BLaER1 (cell line): ENCODE measurements at regions not wholly inside any gene's neighbourhood (a gene's known extent, or its start where the extent isn't known, plus 50 kb on each side); places are given as distances from the start of the nearest gene placed in this dataset.

Source experiments
- H3K27ac ChIP-seq: shearing (Covaris generic); formaldehyde crosslinking; 2 replicates; pipeline ENCODE4 v1.8.1; 2022
- H3K27me3 ChIP-seq: shearing (Covaris generic); formaldehyde crosslinking; 2 replicates; pipeline ENCODE4 v1.8.1; 2022
- H3K36me3 ChIP-seq: shearing (Covaris generic); formaldehyde crosslinking; 2 replicates; pipeline ENCODE4 v1.8.1; 2022
- H3K4me1 ChIP-seq: shearing (Covaris generic); formaldehyde crosslinking; 2 replicates; pipeline ENCODE4 v1.8.1; 2022
- H3K4me2 ChIP-seq: shearing (Covaris generic); formaldehyde crosslinking; 2 replicates; pipeline ENCODE4 v1.8.1; 2022
- H3K4me3 ChIP-seq: shearing (Covaris generic); formaldehyde crosslinking; 2 replicates; pipeline ENCODE4 v1.8.1; 2022
- H3K9ac ChIP-seq: shearing (Covaris generic); formaldehyde crosslinking; 2 replicates; pipeline ENCODE4 v1.8.1; 2022
- H3K9me3 ChIP-seq: shearing (Covaris generic); formaldehyde crosslinking; 2 replicates; pipeline ENCODE4 v1.8.1; 2022
- H4K20me1 ChIP-seq: shearing (Covaris generic); formaldehyde crosslinking; 2 replicates; pipeline ENCODE4 v1.8.1; 2022
- Cebpa-rat ChIP-seq: shearing (Covaris generic); IDR thresholded peaks from 2 replicates; pipeline ENCODE4 v1.8.1; 2022

GRCh38 chrX:134171661-134172587 is 65.1 kb upstream of the CCDC160 start:
- Histone ChIP-seq H3K9me3 (peaks cover 10% of the 10 kb centered on the region), H3K27ac (no peak overlapping the region), H3K9ac (no peak overlapping the region), H3K27me3 (peaks cover 98% of the 10 kb centered on the region), H3K4me1 (peaks cover 5% of the 10 kb centered on the region; the same call in 1 of the 2 replicates), H4K20me1 (peaks cover 20% of the 10 kb centered on the region; the same call in 1 of the 2 replicates), H3K36me3 (no peaks in the 10 kb centered on the region), H3K4me3 (peak overlapping the region; percentile 65), H3K4me2 (peak overlapping the region; percentile 70)
- no peak for TF ChIP-seq Cebpa-rat

- Histone ChIP-seq H3K27ac (no peak overlapping the region), H3K36me3 (no peaks in the 10 kb centered on the region), H3K4me1 (peaks cover 5% of the 10 kb centered on the region; the same call in 1 of the 2 replicates), H3K27me3 (peaks cover 98% of the 10 kb centered on the region), H3K4me2 (peak overlapping the region; percentile 70), H3K9me3 (peaks cover 10% of the 10 kb centered on the region), H4K20me1 (peaks cover 20% of the 10 kb centered on the region; the same call in 1 of the 2 replicates), H3K4me3 (peak overlapping the region; percentile 65), H3K9ac (no peak overlapping the region)
- no peak for TF ChIP-seq Cebpa-rat
Measured at GRCh38 chrX:134172588-134173259, 64.3 kb upstream of the CCDC160 start.

GRCh38 chrX:134173541-134174272 is 63.3 kb upstream of the CCDC160 start:
- Histone ChIP-seq H3K27me3 (peaks cover 96% of the 10 kb centered on the region), H3K4me1 (peaks cover 5% of the 10 kb centered on the region; the same call in 1 of the 2 replicates), H3K4me3 (no peak overlapping the region), H3K9me3 (peaks cover 10% of the 10 kb centered on the region), H3K27ac (no peak overlapping the region), H3K9ac (no peak overlapping the region), H4K20me1 (peaks cover 20% of the 10 kb centered on the region; the same call in 1 of the 2 replicates), H3K36me3 (no peaks in the 10 kb centered on the region), H3K4me2 (peak overlapping the region; percentile 34)
- TF ChIP-seq Cebpa-rat: no peak

- Histone ChIP-seq H3K27me3 (peaks cover 96% of the 10 kb centered on the region), H3K4me3 (no peak overlapping the region), H3K27ac (no peak overlapping the region), H3K9me3 (peaks cover 10% of the 10 kb centered on the region), H3K36me3 (no peaks in the 10 kb centered on the region), H4K20me1 (peaks cover 20% of the 10 kb centered on the region; the same call in 1 of the 2 replicates), H3K4me2 (no peak overlapping the region), H3K9ac (no peak overlapping the region), H3K4me1 (peaks cover 5% of the 10 kb centered on the region; the same call in 1 of the 2 replicates)
- TF ChIP-seq Cebpa-rat: no peak
Measured at GRCh38 chrX:134174273-134174660, 62.7 kb upstream of the CCDC160 start.

- no peak for TF ChIP-seq Cebpa-rat
- no peak overlapping the region for H3K9ac ChIP-seq
- peaks cover 96% of the 10 kb centered on the region for H3K27me3 ChIP-seq
- no peak overlapping the region for H3K4me2 ChIP-seq
- H3K36me3 ChIP-seq: no peaks in the 10 kb centered on the region
- H3K27ac ChIP-seq: no peak overlapping the region
- H3K9me3 ChIP-seq: peaks cover 10% of the 10 kb centered on the region
- H4K20me1 ChIP-seq: peaks cover 25% of the 10 kb centered on the region; the same call in 1 of the 2 replicates
- H3K4me3 ChIP-seq: no peak overlapping the region
- H3K4me1 ChIP-seq: peaks cover 5% of the 10 kb centered on the region; the same call in 1 of the 2 replicates
Measured at GRCh38 chrX:134174859-134175258, 62.1 kb upstream of the CCDC160 start.

GRCh38 chrX:134177527-134177926 is 59.5 kb upstream of the CCDC160 start:
- Histone ChIP-seq H3K27ac (no peak overlapping the region), H3K9me3 (no peaks in the 10 kb centered on the region; the same call in 1 of the 2 replicates), H4K20me1 (peaks cover 27% of the 10 kb centered on the region; the same call in 1 of the 2 replicates), H3K27me3 (peaks cover 96% of the 10 kb centered on the region), H3K4me1 (peaks cover 5% of the 10 kb centered on the region; the same call in 1 of the 2 replicates), H3K4me2 (no peak overlapping the region), H3K4me3 (no peak overlapping the region), H3K36me3 (no peaks in the 10 kb centered on the region), H3K9ac (no peak overlapping the region)
- no peak for TF ChIP-seq Cebpa-rat

- Histone ChIP-seq H3K4me3 (no peak overlapping the region), H3K27ac (no peak overlapping the region), H3K4me1 (peaks cover 8% of the 10 kb centered on the region), H3K4me2 (no peak overlapping the region), H4K20me1 (peaks cover 9% of the 10 kb centered on the region; the same call in 1 of the 2 replicates), H3K9ac (no peak overlapping the region), H3K36me3 (no peaks in the 10 kb centered on the region), H3K27me3 (peaks cover 86% of the 10 kb centered on the region), H3K9me3 (no peaks in the 10 kb centered on the region)
- no peak for TF ChIP-seq Cebpa-rat
Measured at GRCh38 chrX:134180601-134181274, 56.2 kb upstream of the CCDC160 start.

GRCh38 chrX:134181275-134181660 is 55.7 kb upstream of the CCDC160 start:
- no peaks in the 10 kb centered on the region for H3K36me3 ChIP-seq
- peaks cover 13% of the 10 kb centered on the region for H3K4me1 ChIP-seq
- no peak for TF ChIP-seq Cebpa-rat
- H3K27ac ChIP-seq: no peak overlapping the region
- H3K4me2 ChIP-seq: no peak overlapping the region
- H3K4me3 ChIP-seq: no peak overlapping the region
- peaks cover 7% of the 10 kb centered on the region; the same call in 1 of the 2 replicates for H4K20me1 ChIP-seq
- H3K27me3 ChIP-seq: peaks cover 87% of the 10 kb centered on the region
- H3K9me3 ChIP-seq: no peaks in the 10 kb centered on the region
- H3K9ac ChIP-seq: no peak overlapping the region

- H4K20me1 ChIP-seq: peaks cover 7% of the 10 kb centered on the region; the same call in 1 of the 2 replicates
- H3K4me2 ChIP-seq: no peak overlapping the region
- no peak overlapping the region for H3K9ac ChIP-seq
- H3K27me3 ChIP-seq: peaks cover 90% of the 10 kb centered on the region
- TF ChIP-seq Cebpa-rat: no peak
- H3K36me3 ChIP-seq: no peaks in the 10 kb centered on the region
- H3K9me3 ChIP-seq: no peaks in the 10 kb centered on the region
- H3K4me3 ChIP-seq: no peak overlapping the region
- peaks cover 27% of the 10 kb centered on the region for H3K4me1 ChIP-seq
- no peak overlapping the region for H3K27ac ChIP-seq
Measured at GRCh38 chrX:134183665-134184064, 53.3 kb upstream of the CCDC160 start.
